HepG2 (cell line): ENCODE measurements at regions not wholly inside any gene's neighbourhood (a gene's known extent, or its start where the extent isn't known, plus 50 kb on each side); places are given as distances from the start of the nearest gene placed in this dataset.

Experiments
- ATAC-seq: fragments of 200-7000 bp; cut with Tn5 transposase; 3 replicates; pipeline ENCODE4 v1.9.1; 2020; ENCODE audit warnings: mild to moderate bottlenecking, moderate library complexity
- BruUV-seq: library from RNA; stranded (reverse); fragments of 400-500 nt; replicated peaks from 2 replicates; lab custom pipeline; 2021; lab: Mats Ljungman, UMichigan
- CTCF ChIA-PET: fragments of 300-600 bp; formaldehyde crosslinking; extraction: SDS; loops from one replicate; lab custom pipeline; 2021; ENCODE audit warnings: low total read pairs, inconsistent platforms, low intra/inter-chr PET ratio; lab: Yijun Ruan, JAX
- POLR2A ChIA-PET: fragments of 350-600 bp; sonication (Branson Sonifier 250); formaldehyde crosslinking; loops from one replicate; lab custom pipeline; 2020; ENCODE audit warnings: antibody characterized with exemption, inconsistent platforms; lab: Yijun Ruan, JAX
- DNase-seq: peaks from one replicate; pipeline ENCODE4 v3.0.0-alpha.2; 2015; ENCODE audit warnings: low spot score
- FAIRE-seq: peaks from 3 replicates; lab custom pipeline; 2011; peaks lifted over from hg19 to GRCh38; lab: Jason Lieb, UNC
- H2AFZ ChIP-seq: one replicate; pipeline ENCODE4 v1.6.1; 2011; ENCODE audit warnings: low read length, inconsistent platforms
- H3K27ac ChIP-seq: fragments of 300-600 bp; 3 replicates; pipeline ENCODE4 v1.8.0; 2011; ENCODE audit warnings: mixed run types, mild to moderate bottlenecking, mixed read lengths, low read length, inconsistent platforms; ENCODE audit not compliant: insufficient read depth; ENCODE audit errors: extremely low read length
- H3K27me3 ChIP-seq, 2 experiments: fragments of 200-600 bp in 1 of 2; 2 replicates in 1 of 2; 3 replicates in 1 of 2; pipeline versions ENCODE4 v1.6.0 to v1.8.0; 2011; ENCODE audit warnings: low read length in 2 of 2, mild to moderate bottlenecking in 2 of 2, moderate library complexity in 2 of 2, inconsistent platforms in 1 of 2; ENCODE audit not compliant: insufficient read depth in 2 of 2, control insufficient read depth in 1 of 2
- H3K36me3 ChIP-seq, 2 experiments: fragments of 200-600 bp in 1 of 2; replicated peaks in 1 of 2; 2 replicates in 1 of 2; 3 replicates in 1 of 2; pipeline versions ENCODE4 v1.5.1 to v1.8.0; 2011; ENCODE audit warnings: low read length in 2 of 2, inconsistent platforms in 1 of 2; ENCODE audit not compliant: insufficient read depth in 2 of 2, control insufficient read depth in 1 of 2
- H3K4me1 ChIP-seq: 2 replicates; pipeline ENCODE4 v1.5.1; 2012; ENCODE audit warnings: low read length, inconsistent platforms; ENCODE audit not compliant: insufficient read depth
- H3K4me2 ChIP-seq: 2 replicates; pipeline ENCODE4 v1.6.0; 2011; ENCODE audit warnings: low read depth, low read length, inconsistent platforms
- H3K4me3 ChIP-seq, 3 experiments: fragments of 200-600 bp in 1 of 3; sonication (generic), shearing (Covaris generic) in 1 of 3; replicated peaks in 1 of 3; 2 replicates each; pipeline ENCODE4 v1.5.1; 2011 to 2016; ENCODE audit warnings: low read length in 3 of 3, inconsistent platforms in 2 of 3, low read depth in 2 of 3, mild to moderate bottlenecking in 2 of 3, control low read depth in 1 of 3, mixed read lengths in 1 of 3; ENCODE audit not compliant: insufficient read depth in 1 of 3
- H3K79me2 ChIP-seq: one replicate; pipeline ENCODE4 v1.6.1; 2011; ENCODE audit warnings: low read length, inconsistent platforms; ENCODE audit not compliant: insufficient read depth
- H3K9ac ChIP-seq: 2 replicates; pipeline ENCODE4 v1.6.0; 2011; ENCODE audit warnings: mild to moderate bottlenecking, low read depth, low read length, inconsistent platforms; ENCODE audit not compliant: insufficient read depth
- H3K9me3 ChIP-seq: 2 replicates; pipeline ENCODE4 v1.5.1; 2012; ENCODE audit warnings: mild to moderate bottlenecking, low read length
- H4K20me1 ChIP-seq: 2 replicates; pipeline ENCODE4 v1.6.0; 2011; ENCODE audit warnings: inconsistent platforms, mild to moderate bottlenecking, low read length, moderate library complexity; ENCODE audit not compliant: insufficient read depth
- DR1 ChIP-seq: sonication (generic); formaldehyde crosslinking; IDR thresholded peaks from 2 replicates; pipeline ENCODE4 v1.8.0; 2021; ENCODE audit warnings: mild to moderate bottlenecking, missing genetic modification reagents, inconsistent platforms
- FLYWCH1 ChIP-seq: sonication (generic); formaldehyde crosslinking; IDR thresholded peaks from 2 replicates; pipeline ENCODE4 v1.8.1; 2023; ENCODE audit warnings: mild to moderate bottlenecking, missing genetic modification reagents
- NFKB2 ChIP-seq: sonication (generic); formaldehyde crosslinking; IDR thresholded peaks from 2 replicates; pipeline ENCODE4 v1.4.0; 2020; ENCODE audit warnings: missing genetic modification reagents, borderline replicate concordance
- PHF21A ChIP-seq: sonication (generic); formaldehyde crosslinking; IDR thresholded peaks from 2 replicates; pipeline ENCODE4 v1.5.0; 2020; ENCODE audit warnings: mild to moderate bottlenecking, missing genetic modification reagents
- PLSCR1 ChIP-seq: sonication (generic); formaldehyde crosslinking; IDR thresholded peaks from 2 replicates; pipeline ENCODE4 v1.5.0; 2020; ENCODE audit warnings: missing genetic modification reagents, mild to moderate bottlenecking, borderline replicate concordance
- SMAD1 ChIP-seq: sonication (generic); formaldehyde crosslinking; IDR thresholded peaks from 2 replicates; pipeline ENCODE4 v1.4.0; 2020; ENCODE audit warnings: missing genetic modification reagents, low read depth, mild to moderate bottlenecking, borderline replicate concordance
- TP53 ChIP-seq: sonication (generic); formaldehyde crosslinking; conservative IDR thresholded peaks from 2 replicates; pipeline ENCODE4 v1.4.0; 2020; ENCODE audit warnings: missing genetic modification reagents
- ZBTB38 ChIP-seq: sonication (generic); formaldehyde crosslinking; IDR thresholded peaks from 2 replicates; pipeline ENCODE4 v1.5.1; 2020; ENCODE audit warnings: mild to moderate bottlenecking, missing genetic modification reagents
- ZNF180 ChIP-seq: sonication (generic); formaldehyde crosslinking; IDR thresholded peaks from 2 replicates; pipeline ENCODE4 v1.4.0; 2020; ENCODE audit warnings: low read depth, missing genetic modification reagents, borderline replicate concordance
- ZNF205 ChIP-seq: IDR thresholded peaks from 2 replicates; pipeline ENCODE4 v1.6.1; 2018; ENCODE audit warnings: missing biosample characterization, missing genetic modification reagents
- ZNF816 ChIP-seq: sonication (generic); formaldehyde crosslinking; IDR thresholded peaks from 2 replicates; pipeline ENCODE4 v1.8.0; 2022; ENCODE audit warnings: missing genetic modification reagents, mild to moderate bottlenecking, borderline replicate concordance
- WGBS: methylation state at CpG from one replicate; pipeline ENCODE4 v1.1.6; 2017; ENCODE audit warnings: low lambda C conversion rate; 5-methylcytosine and 5-hydroxymethylcytosine counted together
- in situ Hi-C: cut with HindIII; loops from 2 replicates; pipeline ENCODE4 v1.10.0; 2017; ENCODE audit warnings: low pct_unique_long_range_greater_than_20kb; ENCODE audit not compliant: extremely low pct_ligation_motif_present
- intact Hi-C: fragments of 100-400 bp; cut with micrococcal nuclease; formaldehyde crosslinking; loops from one replicate; pipeline ENCODE4 v1.10.0; 2022; ENCODE audit not compliant: unreplicated experiment
- TF ChIP-seq, protein P1 (sequence below): sonication (generic); formaldehyde crosslinking; IDR thresholded peaks from 2 replicates; pipeline ENCODE4 v1.8.1; 2023; ENCODE audit warnings: mild to moderate bottlenecking, inconsistent platforms, moderate library complexity, missing genetic modification reagents, borderline replicate concordance
- TF ChIP-seq, protein P2 (sequence below): sonication (generic); formaldehyde crosslinking; IDR thresholded peaks from 2 replicates; pipeline ENCODE4 v1.5.1; 2020; ENCODE audit warnings: mild to moderate bottlenecking, missing genetic modification reagents

GRCh38 chr5:156015137-156015536 lies 311.8 kb upstream of the SGCD start:
- Histone ChIP-seq H3K27me3 (no peaks in the 10 kb centered on the region), H3K79me2 (no peaks in the 10 kb centered on the region), H3K36me3 (no peaks in the 10 kb centered on the region), H3K4me1 (no peaks in the 10 kb centered on the region), H2AFZ (no peak overlapping the region), H3K9me3 (no peaks in the 10 kb centered on the region), H3K4me2 (no peak overlapping the region), H4K20me1 (no peaks in the 10 kb centered on the region), H3K9ac (no peak overlapping the region), H3K4me3 (no peak overlapping the region), H3K27ac (no peak overlapping the region)
- TF ChIP-seq TP53 (CRISPR knock-in tag): no peak
- TF ChIP-seq SMAD1: no peak
- TF ChIP-seq ZBTB38 (CRISPR knock-in tag): no peak
- TF ChIP-seq PHF21A (CRISPR knock-in tag): no peak
- TF ChIP-seq, protein P1, sequence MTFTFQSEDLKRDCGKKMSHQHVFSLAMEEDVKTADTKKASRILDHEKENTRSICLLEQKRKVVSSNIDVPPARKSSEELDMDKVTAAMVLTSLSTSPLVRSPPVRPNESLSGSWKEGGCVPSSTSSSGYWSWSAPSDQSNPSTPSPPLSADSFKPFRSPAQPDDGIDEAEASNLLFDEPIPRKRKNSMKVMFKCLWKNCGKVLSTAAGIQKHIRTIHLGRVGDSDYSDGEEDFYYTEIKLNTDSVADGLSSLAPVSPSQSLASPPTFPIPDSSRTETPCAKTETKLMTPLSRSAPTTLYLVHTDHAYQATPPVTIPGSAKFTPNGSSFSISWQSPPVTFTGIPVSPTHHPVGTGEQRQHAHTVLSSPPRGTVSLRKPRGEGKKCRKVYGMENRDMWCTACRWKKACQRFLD (CRISPR knock-in tag): no peak
- TF ChIP-seq NFKB2 (CRISPR knock-in tag): no peak
- TF ChIP-seq FLYWCH1 (CRISPR knock-in tag): no peak
- no peak for TF ChIP-seq ZNF205 (CRISPR knock-in tag)
- BruUV-seq: no TSS peak
- FAIRE-seq (no peak), DNase-seq (no peak), ATAC-seq (no peak)
- WGBS: 0% methylated on average over 1 of the region's 1 CpG
- POLR2A ChIA-PET: no interaction called here
- intact Hi-C loops: no loop called here
- in situ Hi-C loops: no loop called here
- CTCF ChIA-PET: no interaction called here

GRCh38 chr5:156019130-156019529 lies 307.8 kb upstream of the SGCD start:
- no peaks in the 10 kb centered on the region for H4K20me1 ChIP-seq
- DNase-seq (no peak), ATAC-seq (no peak), FAIRE-seq (no peak)
- H3K79me2 ChIP-seq: no peaks in the 10 kb centered on the region
- POLR2A ChIA-PET: no interaction called here
- no peak overlapping the region for H3K4me3 ChIP-seq
- intact Hi-C loops (no loop called here), in situ Hi-C loops (no loop called here)
- H2AFZ ChIP-seq: no peak overlapping the region
- H3K9ac ChIP-seq: no peak overlapping the region
- no TSS peak for BruUV-seq
- no peak overlapping the region for H3K4me2 ChIP-seq
- WGBS: 17% methylated on average over 2 of the region's 2 CpGs
- H3K36me3 ChIP-seq: no peaks in the 10 kb centered on the region
- CTCF ChIA-PET: no interaction called here
- no peaks in the 10 kb centered on the region for H3K27me3 ChIP-seq
- no peaks in the 10 kb centered on the region for H3K4me1 ChIP-seq
- H3K27ac ChIP-seq: no peak overlapping the region
- H3K9me3 ChIP-seq: no peaks in the 10 kb centered on the region
- no peak for TF ChIP-seq PLSCR1 (CRISPR knock-in tag)
- no peak for TF ChIP-seq ZNF816
- TF ChIP-seq NFKB2 (CRISPR knock-in tag): no peak
- TF ChIP-seq ZNF180 (CRISPR knock-in tag): no peak
- no peak for TF ChIP-seq DR1 (CRISPR knock-in tag)
- TF ChIP-seq, protein P2, sequence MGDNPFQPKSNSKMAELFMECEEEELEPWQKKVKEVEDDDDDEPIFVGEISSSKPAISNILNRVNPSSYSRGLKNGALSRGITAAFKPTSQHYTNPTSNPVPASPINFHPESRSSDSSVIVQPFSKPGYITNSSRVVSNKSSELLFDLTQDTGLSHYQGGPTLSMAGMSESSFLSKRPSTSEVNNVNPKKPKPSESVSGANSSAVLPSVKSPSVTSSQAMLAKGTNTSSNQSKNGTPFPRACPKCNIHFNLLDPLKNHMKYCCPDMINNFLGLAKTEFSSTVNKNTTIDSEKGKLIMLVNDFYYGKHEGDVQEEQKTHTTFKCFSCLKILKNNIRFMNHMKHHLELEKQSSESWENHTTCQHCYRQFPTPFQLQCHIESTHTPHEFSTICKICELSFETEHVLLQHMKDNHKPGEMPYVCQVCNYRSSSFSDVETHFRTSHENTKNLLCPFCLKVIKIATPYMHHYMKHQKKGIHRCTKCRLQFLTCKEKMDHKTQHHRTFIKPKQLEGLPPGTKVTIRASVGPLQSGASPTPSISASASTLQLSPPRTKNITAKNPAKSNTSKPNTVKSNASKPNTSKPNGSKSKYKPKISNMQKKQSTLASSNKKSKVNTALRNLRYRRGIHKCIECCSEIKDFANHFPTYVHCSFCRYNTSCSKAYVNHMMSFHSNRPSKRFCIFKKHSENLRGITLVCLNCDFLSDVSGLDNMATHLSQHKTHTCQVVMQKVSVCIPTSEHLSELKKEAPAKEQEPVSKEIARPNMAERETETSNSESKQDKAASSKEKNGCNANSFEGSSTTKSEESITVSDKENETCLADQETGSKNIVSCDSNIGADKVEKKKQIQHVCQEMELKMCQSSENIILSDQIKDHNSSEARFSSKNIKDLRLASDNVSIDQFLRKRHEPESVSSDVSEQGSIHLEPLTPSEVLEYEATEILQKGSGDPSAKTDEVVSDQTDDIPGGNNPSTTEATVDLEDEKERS (CRISPR knock-in tag): no peak
